GM23338 (cell line): ENCODE measurements at regions not wholly inside any gene's neighbourhood (a gene's known extent, or its start where the extent isn't known, plus 50 kb on each side); places are given as distances from the start of the nearest gene placed in this dataset.

Experiments
- ATAC-seq: fragments of 200-7000 bp; cut with Tn5 transposase; 3 replicates; pipeline ENCODE4 v1.9.1; 2020
- DNase-seq: peaks from one replicate; pipeline ENCODE4 v3.0.0-alpha.2; 2015; ENCODE audit warnings: low spot score
- H2AFZ ChIP-seq: fragments of 200-600 bp; sonication (generic); 2 replicates; pipeline ENCODE4 v1.8.0; 2016; ENCODE audit warnings: antibody characterized with exemption, mild to moderate bottlenecking, moderate library complexity
- H3F3A ChIP-seq: fragments of 200-600 bp; sonication (generic); replicated peaks from 2 replicates; pipeline ENCODE4 v1.8.0; 2017; ENCODE audit warnings: antibody characterized with exemption, mixed run types, low read depth
- H3K27ac ChIP-seq: fragments of 200-600 bp; sonication (generic); 2 replicates; pipeline ENCODE4 v1.6.1; 2016; ENCODE audit warnings: low read depth
- H3K27me3 ChIP-seq: fragments of 200-600 bp; sonication (generic); 2 replicates; pipeline ENCODE4 v1.8.0; 2016; ENCODE audit warnings: mild to moderate bottlenecking, mixed run types, moderate library complexity; ENCODE audit not compliant: insufficient read depth
- H3K36me3 ChIP-seq: fragments of 200-600 bp; sonication (generic); 2 replicates; pipeline ENCODE4 v1.8.0; 2016; ENCODE audit warnings: mild to moderate bottlenecking; ENCODE audit not compliant: insufficient read depth
- H3K4me1 ChIP-seq: fragments of 200-600 bp; sonication (generic); 2 replicates; pipeline ENCODE4 v1.8.0; 2016; ENCODE audit warnings: mild to moderate bottlenecking, moderate library complexity; ENCODE audit not compliant: insufficient read depth
- H3K4me2 ChIP-seq: fragments of 200-600 bp; sonication (generic); 2 replicates; pipeline ENCODE4 v1.7.1; 2017; ENCODE audit warnings: mixed run types
- H3K4me3 ChIP-seq: fragments of 200-600 bp; sonication (generic); 2 replicates; pipeline ENCODE4 v1.6.1; 2016; ENCODE audit warnings: mixed run types
- H3K79me2 ChIP-seq: fragments of 200-600 bp; sonication (generic); replicated peaks from 2 replicates; pipeline ENCODE4 v1.8.0; 2017; ENCODE audit warnings: mild to moderate bottlenecking; ENCODE audit not compliant: insufficient read depth
- H3K9me2 ChIP-seq: fragments of 200-600 bp; sonication (generic); 2 replicates; pipeline ENCODE4 v1.8.0; 2017; ENCODE audit not compliant: insufficient read depth
- H4K20me1 ChIP-seq: fragments of 200-600 bp; sonication (generic); replicated peaks from 2 replicates; pipeline ENCODE4 v1.8.0; 2017; ENCODE audit warnings: mild to moderate bottlenecking; ENCODE audit not compliant: insufficient read depth
- H3K27ac Mint-ChIP-seq: 2 replicates; pipeline ENCODE4 v1.8.0; 2020; ENCODE audit warnings: inconsistent platforms, mild to moderate bottlenecking, moderate library complexity, mixed read lengths
- H3K27me3 Mint-ChIP-seq: 3 replicates; pipeline ENCODE4 v1.8.0; 2022; ENCODE audit warnings: low read depth, mild to moderate bottlenecking, moderate library complexity, mixed read lengths, inconsistent platforms; ENCODE audit not compliant: insufficient read depth, poor library complexity
- H3K36me3 Mint-ChIP-seq: 3 replicates; pipeline ENCODE4 v1.8.0; 2021; ENCODE audit warnings: low read depth, mild to moderate bottlenecking, inconsistent platforms, moderate library complexity, mixed read lengths
- H3K4me1 Mint-ChIP-seq: 3 replicates; pipeline ENCODE4 v1.8.0; 2020; ENCODE audit warnings: mild to moderate bottlenecking, inconsistent platforms, mixed read lengths
- H3K4me3 Mint-ChIP-seq: 3 replicates; pipeline ENCODE4 v1.8.0; 2021; ENCODE audit warnings: moderate library complexity, mild to moderate bottlenecking, inconsistent platforms, mixed read lengths
- H3K9me3 Mint-ChIP-seq: 3 replicates; pipeline ENCODE4 v1.8.0; 2020; ENCODE audit warnings: moderate library complexity, mild to moderate bottlenecking, inconsistent platforms, mixed read lengths
- CREB1 ChIP-seq: fragments of 250-450 bp; sonication (Bioruptor Pico); IDR thresholded peaks from 2 replicates; pipeline ENCODE4 v1.5.0; 2020; ENCODE audit warnings: low read depth, mild to moderate bottlenecking, moderate library complexity
- EZH2 ChIP-seq: fragments of 200-600 bp; sonication (generic); IDR thresholded peaks from one replicate; pipeline ENCODE4 v1.8.0; 2017; ENCODE audit warnings: antibody characterized with exemption, mild to moderate bottlenecking, low read depth; ENCODE audit not compliant: unreplicated experiment
- STAT1 ChIP-seq: IDR thresholded peaks from one replicate; pipeline ENCODE4 v1.6.1; 2016; ENCODE audit warnings: antibody characterized with exemption; ENCODE audit not compliant: unreplicated experiment
- ZNF114 ChIP-seq: fragments of 250-450 bp; sonication (Bioruptor Pico); IDR thresholded peaks from 2 replicates; pipeline ENCODE4 v1.5.0; 2020; ENCODE audit warnings: mild to moderate bottlenecking, moderate library complexity
- ZNF331 ChIP-seq: fragments of 250-450 bp; sonication (Bioruptor Pico); IDR thresholded peaks from 2 replicates; pipeline ENCODE4 v1.5.0; 2020; ENCODE audit warnings: low read depth, mild to moderate bottlenecking, moderate library complexity
- TF ChIP-seq, protein P1 (sequence below): fragments of 250-450 bp; sonication (Bioruptor Pico); IDR thresholded peaks from 2 replicates; pipeline ENCODE4 v1.5.0; 2020; ENCODE audit warnings: mild to moderate bottlenecking, moderate library complexity
- TF ChIP-seq, protein P2 (sequence below): IDR thresholded peaks from one replicate; pipeline ENCODE4 v1.6.1; 2018; ENCODE audit warnings: antibody characterized with exemption; ENCODE audit not compliant: unreplicated experiment
- TF ChIP-seq, protein P3 (sequence below), 2 experiments: fragments of 200-600 bp in 1 of 2; sonication (generic) in 1 of 2; conservative IDR thresholded peaks; 2 replicates each; pipeline versions ENCODE4 v1.5.1 to v1.6.1; 2016 to 2017; ENCODE audit warnings: antibody characterized with exemption in 2 of 2, low read depth in 2 of 2, mild to moderate bottlenecking in 2 of 2, moderate library complexity in 1 of 2

- Histone ChIP-seq H3K9me2 (peaks cover 5% of the 10 kb centered on the region; the same call in 1 of the 2 replicates), H3K27ac (no peak overlapping the region), H4K20me1 (no peaks in the 10 kb centered on the region), H3K36me3 (no peaks in the 10 kb centered on the region), H3K79me2 (no peaks in the 10 kb centered on the region), H3F3A (no peaks in the 10 kb centered on the region), H3K4me2 (no peak overlapping the region), H3K4me1 (peaks cover 7% of the 10 kb centered on the region), H3K27me3 (no peaks in the 10 kb centered on the region), H2AFZ (no peak overlapping the region), H3K4me3 (no peak overlapping the region)
- TF ChIP-seq ZNF331 (CRISPR knock-in tag) (no peak), STAT1 (no peak), EZH2 (no peak), CREB1 (CRISPR knock-in tag) (no peak), ZNF114 (CRISPR knock-in tag) (no peak)
- TF ChIP-seq, protein P1, sequence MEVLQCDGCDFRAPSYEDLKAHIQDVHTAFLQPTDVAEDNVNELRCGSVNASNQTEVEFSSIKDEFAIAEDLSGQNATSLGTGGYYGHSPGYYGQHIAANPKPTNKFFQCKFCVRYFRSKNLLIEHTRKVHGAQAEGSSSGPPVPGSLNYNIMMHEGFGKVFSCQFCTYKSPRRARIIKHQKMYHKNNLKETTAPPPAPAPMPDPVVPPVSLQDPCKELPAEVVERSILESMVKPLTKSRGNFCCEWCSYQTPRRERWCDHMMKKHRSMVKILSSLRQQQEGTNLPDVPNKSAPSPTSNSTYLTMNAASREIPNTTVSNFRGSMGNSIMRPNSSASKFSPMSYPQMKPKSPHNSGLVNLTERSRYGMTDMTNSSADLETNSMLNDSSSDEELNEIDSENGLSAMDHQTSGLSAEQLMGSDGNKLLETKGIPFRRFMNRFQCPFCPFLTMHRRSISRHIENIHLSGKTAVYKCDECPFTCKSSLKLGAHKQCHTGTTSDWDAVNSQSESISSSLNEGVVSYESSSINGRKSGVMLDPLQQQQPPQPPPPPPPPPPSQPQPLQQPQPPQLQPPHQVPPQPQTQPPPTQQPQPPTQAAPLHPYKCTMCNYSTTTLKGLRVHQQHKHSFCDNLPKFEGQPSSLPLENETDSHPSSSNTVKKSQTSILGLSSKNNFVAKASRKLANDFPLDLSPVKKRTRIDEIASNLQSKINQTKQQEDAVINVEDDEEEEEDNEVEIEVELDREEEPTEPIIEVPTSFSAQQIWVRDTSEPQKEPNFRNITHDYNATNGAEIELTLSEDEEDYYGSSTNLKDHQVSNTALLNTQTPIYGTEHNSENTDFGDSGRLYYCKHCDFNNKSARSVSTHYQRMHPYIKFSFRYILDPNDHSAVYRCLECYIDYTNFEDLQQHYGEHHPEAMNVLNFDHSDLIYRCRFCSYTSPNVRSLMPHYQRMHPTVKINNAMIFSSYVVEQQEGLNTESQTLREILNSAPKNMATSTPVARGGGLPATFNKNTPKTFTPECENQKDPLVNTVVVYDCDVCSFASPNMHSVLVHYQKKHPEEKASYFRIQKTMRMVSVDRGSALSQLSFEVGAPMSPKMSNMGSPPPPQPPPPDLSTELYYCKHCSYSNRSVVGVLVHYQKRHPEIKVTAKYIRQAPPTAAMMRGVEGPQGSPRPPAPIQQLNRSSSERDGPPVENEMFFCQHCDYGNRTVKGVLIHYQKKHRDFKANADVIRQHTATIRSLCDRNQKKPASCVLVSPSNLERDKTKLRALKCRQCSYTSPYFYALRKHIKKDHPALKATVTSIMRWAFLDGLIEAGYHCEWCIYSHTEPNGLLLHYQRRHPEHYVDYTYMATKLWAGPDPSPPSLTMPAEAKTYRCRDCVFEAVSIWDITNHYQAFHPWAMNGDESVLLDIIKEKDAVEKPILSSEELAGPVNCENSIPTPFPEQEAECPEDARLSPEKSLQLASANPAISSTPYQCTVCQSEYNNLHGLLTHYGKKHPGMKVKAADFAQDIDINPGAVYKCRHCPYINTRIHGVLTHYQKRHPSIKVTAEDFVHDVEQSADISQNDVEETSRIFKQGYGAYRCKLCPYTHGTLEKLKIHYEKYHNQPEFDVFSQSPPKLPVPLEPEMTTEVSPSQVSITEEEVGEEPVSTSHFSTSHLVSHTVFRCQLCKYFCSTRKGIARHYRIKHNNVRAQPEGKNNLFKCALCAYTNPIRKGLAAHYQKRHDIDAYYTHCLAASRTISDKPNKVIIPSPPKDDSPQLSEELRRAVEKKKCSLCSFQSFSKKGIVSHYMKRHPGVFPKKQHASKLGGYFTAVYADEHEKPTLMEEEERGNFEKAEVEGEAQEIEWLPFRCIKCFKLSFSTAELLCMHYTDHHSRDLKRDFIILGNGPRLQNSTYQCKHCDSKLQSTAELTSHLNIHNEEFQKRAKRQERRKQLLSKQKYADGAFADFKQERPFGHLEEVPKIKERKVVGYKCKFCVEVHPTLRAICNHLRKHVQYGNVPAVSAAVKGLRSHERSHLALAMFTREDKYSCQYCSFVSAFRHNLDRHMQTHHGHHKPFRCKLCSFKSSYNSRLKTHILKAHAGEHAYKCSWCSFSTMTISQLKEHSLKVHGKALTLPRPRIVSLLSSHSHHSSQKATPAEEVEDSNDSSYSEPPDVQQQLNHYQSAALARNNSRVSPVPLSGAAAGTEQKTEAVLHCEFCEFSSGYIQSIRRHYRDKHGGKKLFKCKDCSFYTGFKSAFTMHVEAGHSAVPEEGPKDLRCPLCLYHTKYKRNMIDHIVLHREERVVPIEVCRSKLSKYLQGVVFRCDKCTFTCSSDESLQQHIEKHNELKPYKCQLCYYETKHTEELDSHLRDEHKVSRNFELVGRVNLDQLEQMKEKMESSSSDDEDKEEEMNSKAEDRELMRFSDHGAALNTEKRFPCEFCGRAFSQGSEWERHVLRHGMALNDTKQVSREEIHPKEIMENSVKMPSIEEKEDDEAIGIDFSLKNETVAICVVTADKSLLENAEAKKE (CRISPR knock-in tag), result no peak
- TF ChIP-seq, protein P2, sequence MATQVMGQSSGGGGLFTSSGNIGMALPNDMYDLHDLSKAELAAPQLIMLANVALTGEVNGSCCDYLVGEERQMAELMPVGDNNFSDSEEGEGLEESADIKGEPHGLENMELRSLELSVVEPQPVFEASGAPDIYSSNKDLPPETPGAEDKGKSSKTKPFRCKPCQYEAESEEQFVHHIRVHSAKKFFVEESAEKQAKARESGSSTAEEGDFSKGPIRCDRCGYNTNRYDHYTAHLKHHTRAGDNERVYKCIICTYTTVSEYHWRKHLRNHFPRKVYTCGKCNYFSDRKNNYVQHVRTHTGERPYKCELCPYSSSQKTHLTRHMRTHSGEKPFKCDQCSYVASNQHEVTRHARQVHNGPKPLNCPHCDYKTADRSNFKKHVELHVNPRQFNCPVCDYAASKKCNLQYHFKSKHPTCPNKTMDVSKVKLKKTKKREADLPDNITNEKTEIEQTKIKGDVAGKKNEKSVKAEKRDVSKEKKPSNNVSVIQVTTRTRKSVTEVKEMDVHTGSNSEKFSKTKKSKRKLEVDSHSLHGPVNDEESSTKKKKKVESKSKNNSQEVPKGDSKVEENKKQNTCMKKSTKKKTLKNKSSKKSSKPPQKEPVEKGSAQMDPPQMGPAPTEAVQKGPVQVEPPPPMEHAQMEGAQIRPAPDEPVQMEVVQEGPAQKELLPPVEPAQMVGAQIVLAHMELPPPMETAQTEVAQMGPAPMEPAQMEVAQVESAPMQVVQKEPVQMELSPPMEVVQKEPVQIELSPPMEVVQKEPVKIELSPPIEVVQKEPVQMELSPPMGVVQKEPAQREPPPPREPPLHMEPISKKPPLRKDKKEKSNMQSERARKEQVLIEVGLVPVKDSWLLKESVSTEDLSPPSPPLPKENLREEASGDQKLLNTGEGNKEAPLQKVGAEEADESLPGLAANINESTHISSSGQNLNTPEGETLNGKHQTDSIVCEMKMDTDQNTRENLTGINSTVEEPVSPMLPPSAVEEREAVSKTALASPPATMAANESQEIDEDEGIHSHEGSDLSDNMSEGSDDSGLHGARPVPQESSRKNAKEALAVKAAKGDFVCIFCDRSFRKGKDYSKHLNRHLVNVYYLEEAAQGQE, result no peak
- TF ChIP-seq, protein P3, sequence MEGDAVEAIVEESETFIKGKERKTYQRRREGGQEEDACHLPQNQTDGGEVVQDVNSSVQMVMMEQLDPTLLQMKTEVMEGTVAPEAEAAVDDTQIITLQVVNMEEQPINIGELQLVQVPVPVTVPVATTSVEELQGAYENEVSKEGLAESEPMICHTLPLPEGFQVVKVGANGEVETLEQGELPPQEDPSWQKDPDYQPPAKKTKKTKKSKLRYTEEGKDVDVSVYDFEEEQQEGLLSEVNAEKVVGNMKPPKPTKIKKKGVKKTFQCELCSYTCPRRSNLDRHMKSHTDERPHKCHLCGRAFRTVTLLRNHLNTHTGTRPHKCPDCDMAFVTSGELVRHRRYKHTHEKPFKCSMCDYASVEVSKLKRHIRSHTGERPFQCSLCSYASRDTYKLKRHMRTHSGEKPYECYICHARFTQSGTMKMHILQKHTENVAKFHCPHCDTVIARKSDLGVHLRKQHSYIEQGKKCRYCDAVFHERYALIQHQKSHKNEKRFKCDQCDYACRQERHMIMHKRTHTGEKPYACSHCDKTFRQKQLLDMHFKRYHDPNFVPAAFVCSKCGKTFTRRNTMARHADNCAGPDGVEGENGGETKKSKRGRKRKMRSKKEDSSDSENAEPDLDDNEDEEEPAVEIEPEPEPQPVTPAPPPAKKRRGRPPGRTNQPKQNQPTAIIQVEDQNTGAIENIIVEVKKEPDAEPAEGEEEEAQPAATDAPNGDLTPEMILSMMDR (conservative IDR thresholded peaks at IDR 0.05; ENCODE audit: low read depth in 2 of 2), result no peak
- H3K9me3 Mint-ChIP-seq, result no peaks in the 10 kb centered on the region
- no peak for DNase-seq
- ATAC-seq, result no peak
- no peak overlapping the region for H3K27ac Mint-ChIP-seq
- H3K36me3 Mint-ChIP-seq, result no peaks in the 10 kb centered on the region
- H3K27me3 Mint-ChIP-seq, result no peaks in the 10 kb centered on the region
- H3K4me3 Mint-ChIP-seq, result no peak overlapping the region
- peaks cover 15% of the 10 kb centered on the region; the same call in 2 of the 3 replicates for H3K4me1 Mint-ChIP-seq
Observed at GRCh38 chr1:66439031-66439740, 94.8 kb upstream of the SGIP1 start.
